Natural killer cell (primary cell): ENCODE measurements at regions not wholly inside any gene's neighbourhood (a gene's known extent, or its start where the extent isn't known, plus 50 kb on each side); places are given as distances from the start of the nearest gene placed in this dataset.

Experiments used
- ATAC-seq, 3 donors: fragments of 150-1000 bp in 2 of 3; fragments of 200-7000 bp in 1 of 3; cut with Tn5 transposase; 1 replicate in 1 of 3; 2 replicates in 2 of 3; pipeline ENCODE4 v1.10.0; 2021; ENCODE audit warnings: mild to moderate bottlenecking in 2 of 3, moderate library complexity in 2 of 3
- DNase-seq, 2 donors: peaks; one replicate each; pipeline versions ENCODE4 v3.0.0 to v3.0.0-alpha.2; 2013 to 2021; ENCODE audit warnings: mixed read lengths in 1 of 2
- H3K27ac ChIP-seq: one replicate; pipeline ENCODE4 v1.5.1; 2013; ENCODE audit warnings: mild to moderate bottlenecking, low read length
- H3K27me3 ChIP-seq: one replicate; pipeline ENCODE4 v1.6.1; 2013; ENCODE audit warnings: low read length; ENCODE audit not compliant: control insufficient read depth, insufficient read depth
- H3K36me3 ChIP-seq: one replicate; pipeline ENCODE4 v1.6.1; 2013; ENCODE audit warnings: low read length; ENCODE audit not compliant: control insufficient read depth, insufficient read depth
- H3K4me1 ChIP-seq: one replicate; pipeline ENCODE4 v1.6.1; 2013; ENCODE audit warnings: low read length; ENCODE audit not compliant: control insufficient read depth, insufficient read depth
- H3K4me3 ChIP-seq: one replicate; pipeline ENCODE4 v1.5.1; 2013; ENCODE audit warnings: low read length
- H3K9me3 ChIP-seq: one replicate; pipeline ENCODE4 v1.6.1; 2013; ENCODE audit warnings: low read length; ENCODE audit not compliant: control insufficient read depth, insufficient read depth
- H3K27ac Mint-ChIP-seq, 2 donors: one replicate each; pipeline ENCODE4 v1.8.0; 2022; ENCODE audit warnings: mild to moderate bottlenecking in 2 of 2, mixed read lengths in 2 of 2, moderate library complexity in 1 of 2
- H3K27me3 Mint-ChIP-seq, 2 donors: one replicate each; pipeline ENCODE4 v1.8.0; 2022; ENCODE audit warnings: low read depth in 2 of 2, mixed read lengths in 2 of 2
- H3K36me3 Mint-ChIP-seq: one replicate; pipeline ENCODE4 v1.8.0; 2022; ENCODE audit warnings: mixed read lengths
- H3K4me1 Mint-ChIP-seq, 2 donors: one replicate each; pipeline ENCODE4 v1.8.0; 2022; ENCODE audit warnings: mixed read lengths in 2 of 2
- H3K4me3 Mint-ChIP-seq: one replicate; pipeline ENCODE4 v1.8.0; 2022; ENCODE audit warnings: mild to moderate bottlenecking, moderate library complexity, mixed read lengths
- H3K9me3 Mint-ChIP-seq, 2 donors: one replicate each; pipeline ENCODE4 v1.8.0; 2022; ENCODE audit warnings: mixed read lengths in 2 of 2
- WGBS: methylation state at CpG from one replicate; pipeline ENCODE4 v1.1.7; 2013; ENCODE audit warnings: missing lambda C conversion rate; ENCODE audit not compliant: insufficient coverage; 5-methylcytosine and 5-hydroxymethylcytosine counted together
- intact Hi-C: fragments of 100-400 bp; cut with micrococcal nuclease; formaldehyde crosslinking; loops from one replicate; pipeline ENCODE4 v1.14.2; 2022
- TF ChIP-seq, protein P1 (sequence below): fragments of 200-600 bp; IDR thresholded peaks from one replicate; pipeline ENCODE4 v1.8.0; 2022; ENCODE audit warnings: antibody characterized with exemption

- Histone ChIP-seq H3K27me3 (no peaks in the 10 kb centered on the region), H3K4me3 (no peak overlapping the region), H3K36me3 (no peaks in the 10 kb centered on the region), H3K27ac (no peak overlapping the region), H3K9me3 (no peaks in the 10 kb centered on the region), H3K4me1 (no peaks in the 10 kb centered on the region)
- 94% methylated on average over 17 of the region's 17 CpGs for WGBS
- Mint-ChIP-seq H3K9me3 (no peaks in the 10 kb centered on the region), H3K27ac (no peak overlapping the region), H3K4me3 (no peak overlapping the region), H3K27me3 (no peaks in the 10 kb centered on the region), H3K4me1 (no peaks in the 10 kb centered on the region), H3K36me3 (no peaks in the 10 kb centered on the region)
- TF ChIP-seq, protein P1, sequence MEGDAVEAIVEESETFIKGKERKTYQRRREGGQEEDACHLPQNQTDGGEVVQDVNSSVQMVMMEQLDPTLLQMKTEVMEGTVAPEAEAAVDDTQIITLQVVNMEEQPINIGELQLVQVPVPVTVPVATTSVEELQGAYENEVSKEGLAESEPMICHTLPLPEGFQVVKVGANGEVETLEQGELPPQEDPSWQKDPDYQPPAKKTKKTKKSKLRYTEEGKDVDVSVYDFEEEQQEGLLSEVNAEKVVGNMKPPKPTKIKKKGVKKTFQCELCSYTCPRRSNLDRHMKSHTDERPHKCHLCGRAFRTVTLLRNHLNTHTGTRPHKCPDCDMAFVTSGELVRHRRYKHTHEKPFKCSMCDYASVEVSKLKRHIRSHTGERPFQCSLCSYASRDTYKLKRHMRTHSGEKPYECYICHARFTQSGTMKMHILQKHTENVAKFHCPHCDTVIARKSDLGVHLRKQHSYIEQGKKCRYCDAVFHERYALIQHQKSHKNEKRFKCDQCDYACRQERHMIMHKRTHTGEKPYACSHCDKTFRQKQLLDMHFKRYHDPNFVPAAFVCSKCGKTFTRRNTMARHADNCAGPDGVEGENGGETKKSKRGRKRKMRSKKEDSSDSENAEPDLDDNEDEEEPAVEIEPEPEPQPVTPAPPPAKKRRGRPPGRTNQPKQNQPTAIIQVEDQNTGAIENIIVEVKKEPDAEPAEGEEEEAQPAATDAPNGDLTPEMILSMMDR: no peak
- intact Hi-C loops: no loop called here
- ATAC-seq (no peak), DNase-seq (no peak)
Measured at GRCh38 chr12:19689226-19689625, 249.9 kb downstream of the AEBP2 start.

- Mint-ChIP-seq H3K36me3 (no peaks in the 10 kb centered on the region), H3K4me3 (no peak overlapping the region), H3K27ac (no peak overlapping the region), H3K4me1 (peaks cover 0 to 6% of the 10 kb centered on the region in 2 donors), H3K9me3 (no peaks in the 10 kb centered on the region), H3K27me3 (no peaks in the 10 kb centered on the region)
- Histone ChIP-seq H3K4me3 (no peak overlapping the region), H3K9me3 (no peaks in the 10 kb centered on the region), H3K27me3 (no peaks in the 10 kb centered on the region), H3K36me3 (no peaks in the 10 kb centered on the region), H3K4me1 (no peaks in the 10 kb centered on the region), H3K27ac (no peak overlapping the region)
- no peak for DNase-seq
- ATAC-seq: no peak
- 94% methylated on average over 8 of the region's 9 CpGs for WGBS
- TF ChIP-seq, protein P1: no peak
- intact Hi-C loops: no loop called here
Measured at GRCh38 chr12:19689801-19690472, 250.6 kb downstream of the AEBP2 start.

GRCh38 chr12:19692091-19692490 lies 252.8 kb downstream of the AEBP2 start:
- no peak for ATAC-seq
- WGBS: 86% methylated on average over 4 of the region's 4 CpGs
- Histone ChIP-seq H3K4me3 (no peak overlapping the region), H3K36me3 (no peaks in the 10 kb centered on the region), H3K27ac (no peak overlapping the region), H3K27me3 (no peaks in the 10 kb centered on the region), H3K4me1 (no peaks in the 10 kb centered on the region), H3K9me3 (no peaks in the 10 kb centered on the region)
- Mint-ChIP-seq H3K4me3 (no peak overlapping the region), H3K27ac (no peak overlapping the region), H3K36me3 (no peaks in the 10 kb centered on the region), H3K27me3 (no peaks in the 10 kb centered on the region), H3K4me1 (peaks cover 0 to 8% of the 10 kb centered on the region in 2 donors), H3K9me3 (no peaks in the 10 kb centered on the region)
- no peak for DNase-seq
- TF ChIP-seq, protein P1: no peak
- intact Hi-C loops: no loop called here

DNA sequence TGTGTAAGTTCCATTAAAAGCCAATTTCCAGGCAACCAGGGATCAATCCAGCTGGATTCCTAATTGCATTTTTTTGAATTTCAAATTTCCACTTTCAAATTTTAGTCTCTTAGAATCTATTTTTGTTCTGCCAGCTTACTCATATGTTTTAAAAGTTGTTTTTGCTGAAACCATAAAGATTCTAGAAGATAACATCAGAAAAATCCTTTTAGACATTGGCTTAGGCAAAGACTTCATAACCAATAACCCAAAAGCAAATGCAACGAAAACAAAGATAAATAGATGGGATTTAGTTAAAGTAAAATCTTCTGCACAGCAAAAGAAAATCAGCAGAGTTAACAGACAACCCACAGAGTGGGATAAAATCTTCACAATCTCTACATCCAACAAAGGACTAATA lies 253.3 kb downstream of the AEBP2 start:
- H3K9me3 ChIP-seq: no peaks in the 10 kb centered on the region
- no peaks in the 10 kb centered on the region for H3K9me3 Mint-ChIP-seq
- H3K4me1 Mint-ChIP-seq: peaks cover 0 to 8% of the 10 kb centered on the region in 2 donors
- no peaks in the 10 kb centered on the region for H3K36me3 ChIP-seq
- ATAC-seq: no peak
- H3K27ac Mint-ChIP-seq: no peak overlapping the region
- H3K36me3 Mint-ChIP-seq: no peaks in the 10 kb centered on the region
- H3K4me3 ChIP-seq: no peak overlapping the region
- DNase-seq: no peak
- H3K27me3 Mint-ChIP-seq: no peaks in the 10 kb centered on the region
- no CpG with 5 or more reads among the region's 1 CpG for WGBS
- intact Hi-C loops: no loop called here
- no peaks in the 10 kb centered on the region for H3K4me1 ChIP-seq
- TF ChIP-seq, protein P1: no peak
- H3K27ac ChIP-seq: no peak overlapping the region
- H3K4me3 Mint-ChIP-seq: no peak overlapping the region
- no peaks in the 10 kb centered on the region for H3K27me3 ChIP-seq
